Fibroblast of skin of right biceps (primary cell): ENCODE measurements at regions not wholly inside any gene's neighbourhood (a gene's known extent, or its start where the extent isn't known, plus 50 kb on each side); places are given as distances from the start of the nearest gene placed in this dataset.

ENCODE experiments used
- DNase-seq: peaks from one replicate; pipeline ENCODE4 v3.0.0-alpha.2; 2013

DNA sequence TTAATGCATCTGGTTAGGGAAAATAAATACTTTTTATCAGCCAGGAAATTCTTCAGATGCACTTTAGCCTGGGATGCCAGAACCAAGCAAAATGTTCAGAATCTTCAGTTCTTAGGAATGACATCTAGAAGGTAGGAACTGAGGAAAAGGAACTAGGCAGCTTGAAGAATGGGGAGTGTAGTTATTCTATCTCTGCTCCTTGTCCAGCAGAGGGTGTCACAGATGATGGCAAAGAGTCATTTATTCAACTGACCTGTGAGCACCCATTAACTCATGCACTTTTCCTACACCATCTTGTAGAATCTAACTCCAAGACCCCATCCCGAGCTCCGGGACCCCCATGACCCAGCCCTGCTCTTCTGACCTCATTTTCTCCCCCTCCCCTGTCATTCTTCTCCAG is 122.1 kb upstream of the ISX start:
- DNase-seq, result no peak

DNA sequence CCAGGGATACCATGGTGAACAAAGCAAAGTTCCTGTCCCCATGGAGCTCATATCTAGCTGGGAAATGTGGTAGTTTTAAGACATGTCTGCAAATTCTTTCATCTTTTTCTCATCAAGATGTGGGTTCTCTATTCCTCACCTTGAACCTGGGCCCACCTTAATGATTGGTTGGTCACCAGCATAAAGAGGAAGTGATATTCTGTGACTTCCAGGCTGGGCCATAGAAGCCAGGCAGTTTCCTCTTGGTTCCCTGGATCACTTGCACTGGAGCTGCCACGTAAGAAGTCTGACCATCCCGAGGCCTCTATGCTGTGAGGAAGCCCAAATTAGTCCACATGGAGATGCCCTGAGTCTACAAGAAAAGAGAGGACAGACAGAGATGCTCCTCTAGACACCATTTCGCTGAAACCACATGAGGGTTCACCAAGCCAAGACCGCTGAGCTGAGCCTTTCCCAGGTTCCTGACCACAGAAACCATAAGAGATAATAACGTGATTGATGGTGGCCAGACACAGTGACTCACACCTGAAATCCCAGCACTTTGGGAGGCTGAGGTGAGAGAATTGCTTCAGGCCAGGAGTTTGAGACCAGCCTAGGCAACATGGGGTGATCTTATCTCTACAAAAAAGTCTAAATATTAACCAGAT is 119.5 kb upstream of the ISX start:
- DNase-seq, result peak; percentile 35

DNA sequence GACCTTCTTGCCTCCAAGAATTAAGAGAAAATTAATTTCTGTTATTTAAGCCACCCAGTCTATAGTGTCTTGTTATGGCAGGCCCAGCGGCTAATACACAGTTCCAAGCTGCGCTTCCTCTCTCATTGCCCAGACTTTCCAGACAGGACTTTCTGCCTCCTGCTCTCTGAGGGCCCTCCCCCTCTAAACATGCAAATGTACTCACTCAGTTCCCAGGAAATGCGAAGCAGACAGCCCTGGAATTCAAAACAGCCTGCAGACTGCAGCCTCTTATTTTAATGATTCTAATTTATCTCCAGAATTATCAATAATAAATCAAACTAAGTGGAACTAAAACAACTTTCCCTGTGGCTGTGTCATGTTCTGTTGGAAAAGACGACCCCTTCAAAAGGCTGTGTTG is 115.5 kb upstream of the ISX start:
- DNase-seq, result peak; percentile 52

DNA sequence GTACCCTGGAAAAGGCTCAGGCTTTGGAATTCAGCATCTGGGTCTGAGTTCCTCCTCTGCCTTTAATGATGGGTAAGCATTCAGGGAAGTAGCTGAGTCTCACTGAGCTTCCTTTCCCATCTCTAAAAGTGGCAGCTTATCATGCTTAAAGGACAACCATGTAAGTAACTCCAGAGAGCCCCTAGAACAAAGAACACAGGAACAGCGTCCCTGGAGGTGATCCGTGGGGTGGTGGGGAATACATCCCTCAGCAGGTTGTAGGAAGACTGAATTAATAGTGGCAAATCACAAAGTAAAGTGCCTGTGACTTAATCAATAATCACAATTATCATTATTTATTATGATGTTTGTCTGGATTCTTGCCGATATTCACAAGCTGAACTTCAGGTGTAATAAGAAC is 114.7 kb upstream of the ISX start:
- no peak for DNase-seq

DNA sequence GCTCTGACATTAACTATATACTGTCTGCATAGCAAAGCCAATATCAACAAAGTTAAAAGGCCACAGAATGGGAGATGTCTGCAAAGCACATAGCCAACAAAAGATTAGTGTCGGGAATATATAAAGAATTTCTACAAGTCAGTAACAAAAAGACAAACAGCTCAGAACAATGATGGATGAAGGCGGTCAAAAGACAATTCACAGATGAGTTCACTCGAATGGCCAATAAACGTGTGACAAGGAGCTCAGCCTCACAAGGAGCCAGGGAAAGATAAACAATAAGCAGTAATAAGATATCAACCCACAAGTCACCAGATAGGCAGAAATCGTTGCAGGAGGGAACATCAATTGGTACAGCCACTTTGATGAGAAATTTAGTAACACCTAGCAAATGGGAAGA is 106.0 kb upstream of the ISX start:
- no peak for DNase-seq

DNA sequence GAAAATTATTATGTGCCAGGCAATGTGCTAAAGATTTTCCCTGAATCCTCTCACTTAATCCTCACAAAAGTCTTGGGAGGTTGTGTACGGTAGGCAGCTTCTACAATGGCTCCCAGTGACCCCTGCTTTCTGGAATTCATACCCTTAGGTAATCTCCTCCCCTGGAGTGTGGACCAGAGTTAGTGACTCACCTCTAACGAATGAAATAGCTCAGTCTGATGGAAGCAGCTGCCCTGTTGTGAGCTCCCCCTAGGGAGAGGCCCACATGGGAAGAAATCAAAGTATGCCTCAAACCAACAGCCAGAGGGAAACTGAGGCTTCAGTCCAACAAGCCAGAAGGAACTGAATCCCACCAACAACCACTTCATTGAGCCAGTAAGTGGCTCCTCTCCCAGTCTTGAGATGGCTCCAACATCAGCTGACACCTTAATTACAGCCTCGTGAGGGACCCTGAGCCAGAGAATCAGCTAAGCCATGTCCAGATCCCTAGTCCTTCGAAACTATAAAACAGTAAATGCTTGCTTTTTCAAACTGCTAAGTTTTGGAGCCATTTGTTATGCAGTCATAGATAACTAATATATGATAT is 98.9 kb upstream of the ISX start:
- DNase-seq, result peak; percentile 81

DNA sequence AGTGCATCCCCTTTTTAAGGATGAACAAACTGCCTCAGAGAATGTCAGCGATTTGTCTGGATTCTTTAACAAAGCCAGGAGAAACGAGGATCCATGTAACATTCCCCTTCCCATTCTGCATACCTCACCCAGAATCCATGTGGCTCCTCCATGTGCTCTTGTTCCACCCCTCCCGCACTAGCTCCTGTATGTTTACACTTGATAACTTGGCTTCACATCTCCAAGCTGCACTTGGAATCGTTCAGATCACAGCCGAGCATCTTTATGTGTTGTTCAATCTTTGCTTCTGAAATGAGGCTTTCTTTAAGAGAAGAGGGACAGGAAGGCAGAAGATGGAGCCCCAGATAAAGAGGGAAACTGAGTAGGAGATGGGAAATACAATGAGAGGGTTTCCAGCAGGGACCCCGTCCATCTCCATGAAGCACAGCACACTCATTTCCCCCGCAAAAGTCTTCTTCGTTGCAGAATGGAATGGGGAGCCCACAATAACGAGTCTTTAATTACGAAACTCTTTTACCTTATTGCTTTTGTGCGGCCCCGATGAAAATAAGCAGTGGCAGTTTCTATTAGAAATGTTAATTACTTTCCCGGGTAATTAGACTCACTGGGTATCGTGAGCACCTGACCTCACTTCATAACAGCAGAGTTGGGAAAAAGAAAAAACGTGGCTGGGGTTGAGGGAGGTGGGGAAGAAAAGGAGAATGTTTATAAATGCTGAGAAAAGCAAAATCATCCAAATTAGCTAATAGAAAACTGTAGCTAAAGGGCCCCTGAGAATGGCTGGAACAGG is 96.8 kb upstream of the ISX start:
- no peak for DNase-seq

DNA sequence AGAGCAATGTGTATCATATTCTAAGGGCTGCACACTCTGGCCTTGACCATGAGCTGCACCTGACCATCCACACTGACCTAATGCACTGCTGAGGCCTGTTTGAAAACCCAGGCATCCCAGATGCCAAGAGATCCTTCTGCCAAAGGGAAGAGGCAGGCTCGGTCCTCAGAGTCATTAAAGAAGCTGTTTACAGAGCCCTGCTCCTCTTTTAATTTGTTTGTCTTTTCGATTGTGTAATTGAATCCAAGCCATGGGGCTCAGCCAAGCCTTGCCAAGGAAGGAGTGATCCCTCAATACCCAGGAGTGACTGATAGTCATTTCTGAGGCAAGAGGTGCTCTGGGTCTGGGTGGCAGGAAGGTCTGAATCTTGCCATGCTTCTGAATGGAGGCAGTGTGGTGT is 94.5 kb upstream of the ISX start:
- DNase-seq, result no peak

DNA sequence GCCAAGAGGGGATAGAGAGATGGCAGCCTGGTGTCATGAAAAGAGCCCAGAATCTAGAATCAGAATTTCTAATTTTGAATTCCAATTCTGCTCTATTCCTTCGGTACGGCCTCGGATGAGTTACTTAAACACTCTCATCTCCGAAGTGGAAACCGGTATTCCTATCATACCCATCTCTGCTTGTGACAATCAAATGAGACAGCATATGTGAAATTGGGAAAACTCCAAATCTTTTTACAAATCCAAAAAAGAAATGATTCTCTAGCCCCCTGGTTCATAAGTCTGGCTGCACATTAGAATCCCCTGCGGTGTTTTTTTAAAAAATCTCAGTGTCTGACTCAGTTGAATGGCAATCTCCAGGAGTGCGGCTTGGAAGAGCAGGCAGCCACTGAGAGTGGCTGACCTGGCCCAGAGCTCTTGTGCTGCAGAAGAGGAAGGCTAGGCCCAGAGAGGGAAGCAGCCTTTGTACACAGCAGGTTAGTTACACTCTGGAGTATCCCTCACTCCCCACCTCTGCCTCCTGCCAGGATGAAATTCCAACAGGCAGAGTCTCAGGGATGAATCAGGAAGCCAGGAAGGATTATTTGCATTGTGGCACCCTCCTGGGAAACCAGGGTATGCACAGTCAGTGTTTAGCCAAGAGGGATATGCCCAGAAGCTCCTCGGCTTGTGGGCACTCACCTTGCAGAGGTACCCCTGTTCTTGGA is 93.6 kb upstream of the ISX start:
- DNase-seq, result peak; percentile 47

DNA sequence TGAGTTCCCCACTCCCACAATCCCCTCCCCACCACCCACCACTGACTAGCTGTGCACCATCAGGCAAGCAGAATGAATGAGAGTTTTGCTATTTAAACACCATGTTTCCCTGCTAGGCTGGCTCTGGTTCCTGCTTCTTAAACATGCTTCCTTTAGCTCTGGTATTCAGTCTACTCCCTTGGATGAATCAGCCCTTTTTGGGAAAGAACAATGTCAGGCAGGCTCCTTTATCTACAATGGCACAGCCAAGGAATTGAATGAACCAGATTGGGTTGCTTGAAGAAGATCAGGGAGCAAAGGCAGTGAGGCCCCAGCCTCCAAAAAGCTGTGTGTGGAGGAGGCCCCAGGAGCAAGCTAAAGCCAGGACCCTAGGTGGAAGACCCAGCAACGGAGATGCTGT is 92.9 kb upstream of the ISX start:
- peak; percentile 22 for DNase-seq

DNA sequence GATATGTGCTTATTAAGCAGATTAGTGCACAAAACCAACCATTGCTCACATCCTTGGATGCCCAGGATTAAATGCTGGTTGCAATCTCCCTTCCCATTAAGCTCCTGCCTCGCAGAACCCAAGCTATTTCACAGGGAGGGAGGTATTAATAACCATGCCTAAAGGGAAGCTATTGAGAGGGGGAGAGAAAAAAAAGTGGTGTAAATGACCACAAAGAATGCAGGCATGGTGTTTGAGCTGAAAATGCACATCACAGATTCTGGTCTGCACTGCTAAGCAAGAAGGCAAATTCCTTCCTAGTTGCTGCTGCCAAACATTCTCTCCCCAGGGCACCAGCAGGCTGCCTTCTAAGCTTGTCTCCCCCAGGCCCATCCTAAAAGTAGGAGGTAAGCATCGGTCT is 92.0 kb upstream of the ISX start:
- DNase-seq, result peak; percentile 81

DNA sequence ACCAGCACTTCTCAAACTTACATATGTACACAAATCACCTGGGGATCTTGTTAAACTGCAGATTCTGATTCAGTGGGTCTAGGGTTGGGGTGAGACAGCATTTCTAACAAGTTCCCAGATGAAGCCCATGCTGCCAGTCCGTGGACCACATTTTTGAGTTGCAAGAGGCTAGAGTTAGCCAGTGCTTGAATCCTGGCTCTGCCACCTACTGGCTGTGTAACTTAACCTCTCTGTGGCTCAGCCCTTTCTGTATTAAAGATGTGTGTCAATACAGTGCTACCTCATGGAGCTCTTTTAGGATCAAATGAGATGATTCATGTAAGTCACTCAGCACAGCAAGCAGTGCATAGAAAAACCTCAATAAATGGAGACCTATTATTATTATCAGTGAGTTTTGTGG is 90.2 kb upstream of the ISX start:
- DNase-seq, result peak; percentile 38

DNA sequence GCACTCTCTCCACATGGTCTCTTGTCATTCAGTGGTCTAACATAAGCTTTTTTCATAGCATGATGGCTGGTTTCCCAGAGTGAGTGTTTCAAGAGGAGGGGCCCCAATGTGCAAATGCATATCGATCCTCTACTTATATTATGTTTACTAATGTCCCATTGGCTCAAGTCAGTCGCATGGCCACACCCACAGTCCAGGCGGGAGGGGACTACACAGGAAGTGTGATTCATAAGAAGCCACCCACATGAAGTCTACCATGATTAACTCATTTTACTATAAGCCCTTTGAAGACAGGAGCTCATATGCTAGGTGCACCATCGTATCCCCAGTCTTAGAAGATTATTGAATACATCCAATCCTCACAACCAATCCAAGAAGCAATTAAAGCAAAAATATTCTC is 89.5 kb upstream of the ISX start:
- DNase-seq, result no peak

DNA sequence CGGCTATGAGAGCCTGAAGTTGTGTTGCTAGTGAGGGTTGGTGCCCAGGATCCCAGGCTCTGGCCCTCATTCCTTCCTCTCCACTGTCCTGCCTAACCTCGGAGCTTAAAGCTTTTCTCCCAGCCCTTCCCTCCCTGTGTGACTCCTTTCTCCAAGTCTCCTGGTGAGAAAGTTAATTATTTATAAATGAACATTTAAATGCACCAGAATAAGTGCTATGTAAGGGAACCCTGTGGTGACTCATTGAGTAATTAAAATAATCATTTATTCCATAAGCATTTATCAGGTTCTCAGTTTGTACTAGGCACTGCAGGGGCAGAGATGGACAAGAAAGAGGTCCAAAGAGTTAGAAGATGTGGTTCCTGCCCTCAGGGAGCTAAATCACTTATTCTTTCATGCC is 89.1 kb upstream of the ISX start:
- no peak for DNase-seq

DNA sequence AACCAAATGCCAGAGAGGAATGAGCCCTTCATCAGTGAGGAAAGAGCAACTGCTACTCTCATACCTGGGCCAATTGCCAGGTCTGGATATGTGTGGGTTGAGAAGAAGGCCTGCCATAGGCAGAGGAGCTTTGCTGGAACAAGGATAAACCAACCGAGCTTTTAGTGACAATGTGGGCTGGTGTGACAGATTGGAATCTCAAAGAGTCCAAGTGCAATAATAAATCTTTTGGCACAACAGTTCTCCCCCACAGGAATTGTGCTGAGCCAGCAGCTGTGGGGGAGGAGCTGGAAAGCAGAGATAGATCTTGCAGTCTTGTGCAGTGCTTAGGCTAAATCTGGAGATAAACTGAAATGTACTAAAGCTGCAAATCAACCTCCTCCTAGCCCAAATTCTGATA is 79.4 kb upstream of the ISX start:
- DNase-seq, result peak; percentile 67

DNA sequence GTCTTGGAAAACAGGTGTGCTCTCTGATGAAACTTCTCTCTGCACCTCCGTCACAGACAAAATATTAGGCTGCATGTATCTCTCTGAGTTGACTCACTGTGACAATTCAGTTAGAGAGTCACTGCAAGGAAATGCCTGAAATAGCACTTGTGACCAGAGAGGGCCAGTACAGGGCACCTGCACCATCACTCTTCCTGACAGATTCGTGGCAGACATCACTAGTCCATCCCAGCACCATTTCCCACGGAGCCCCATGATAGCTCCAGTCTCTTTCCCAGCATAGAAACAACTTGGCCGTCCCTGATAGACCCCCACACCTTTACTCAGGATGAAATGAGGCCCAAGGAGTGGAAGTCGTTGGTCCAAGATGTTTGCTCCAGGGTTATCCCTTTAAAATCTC is 73.3 kb upstream of the ISX start:
- DNase-seq, result no peak

DNA sequence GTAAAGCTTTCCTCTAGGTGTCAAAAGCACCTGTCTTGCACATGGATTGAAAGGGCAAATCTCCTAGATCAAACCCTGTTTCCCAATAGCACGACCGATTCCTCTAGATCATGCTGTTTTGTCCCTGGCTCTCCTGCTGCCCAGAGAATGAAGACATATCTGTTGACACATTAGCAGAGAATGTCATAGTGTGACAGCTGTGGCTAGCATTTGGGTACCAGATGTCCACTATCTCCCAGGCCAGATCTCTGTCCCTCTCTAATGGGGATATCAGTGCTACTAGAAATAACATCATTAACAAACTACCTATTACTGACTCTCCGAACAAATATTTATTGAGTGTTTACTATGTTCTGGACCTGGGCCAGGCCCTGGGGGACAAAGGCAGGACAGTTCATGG is 72.4 kb upstream of the ISX start:
- DNase-seq, result no peak

DNA sequence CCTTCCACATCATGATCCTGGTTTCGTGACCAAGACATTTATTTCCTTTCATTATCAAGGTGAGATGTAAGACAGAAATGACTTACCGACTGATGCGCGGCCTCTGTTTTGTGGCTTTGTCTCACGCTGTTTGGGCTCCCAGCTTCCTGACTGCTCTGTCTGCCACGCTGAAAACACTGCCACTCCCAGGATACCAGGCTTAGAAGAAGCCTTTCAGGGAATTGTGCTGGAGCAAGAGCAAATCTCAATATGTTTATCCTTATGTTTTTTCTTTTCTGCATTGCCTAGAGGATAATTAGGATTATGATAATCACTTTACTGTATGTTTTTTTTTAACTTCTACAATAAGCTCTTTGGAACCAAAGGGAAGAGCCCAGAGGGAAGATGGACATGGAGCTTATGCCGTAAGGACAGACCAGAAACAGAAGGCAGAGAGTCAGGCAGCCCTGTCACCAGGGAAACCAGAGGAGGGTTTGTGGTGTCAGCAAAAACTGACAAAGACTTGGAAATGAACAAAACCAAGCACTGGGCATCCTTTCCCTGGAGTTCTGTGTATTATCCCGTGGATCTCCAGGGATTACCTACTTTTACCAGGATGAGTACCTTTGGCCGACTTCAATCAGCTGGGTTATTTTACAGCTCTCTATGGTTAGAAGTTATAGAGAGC is 68.2 kb upstream of the ISX start:
- no peak for DNase-seq

DNA sequence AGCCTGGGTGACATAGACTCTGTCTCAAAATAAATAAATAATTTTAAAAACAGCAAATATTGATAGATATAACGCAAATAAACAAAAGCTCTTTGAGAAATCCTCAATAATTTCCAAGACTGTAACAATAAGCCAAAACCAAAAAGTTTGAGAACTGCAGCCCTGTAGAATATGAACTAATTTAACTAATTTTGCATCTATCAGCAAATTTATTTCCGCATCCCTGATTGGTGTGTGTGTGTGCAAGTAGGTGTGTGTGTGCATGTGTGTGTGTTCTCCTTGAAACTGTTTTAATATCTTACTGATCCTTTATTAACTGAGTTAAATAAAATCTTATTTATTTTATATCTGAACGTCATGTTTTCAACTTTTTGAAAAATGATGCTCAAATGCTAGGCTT is 67.0 kb upstream of the ISX start:
- no peak for DNase-seq

DNA sequence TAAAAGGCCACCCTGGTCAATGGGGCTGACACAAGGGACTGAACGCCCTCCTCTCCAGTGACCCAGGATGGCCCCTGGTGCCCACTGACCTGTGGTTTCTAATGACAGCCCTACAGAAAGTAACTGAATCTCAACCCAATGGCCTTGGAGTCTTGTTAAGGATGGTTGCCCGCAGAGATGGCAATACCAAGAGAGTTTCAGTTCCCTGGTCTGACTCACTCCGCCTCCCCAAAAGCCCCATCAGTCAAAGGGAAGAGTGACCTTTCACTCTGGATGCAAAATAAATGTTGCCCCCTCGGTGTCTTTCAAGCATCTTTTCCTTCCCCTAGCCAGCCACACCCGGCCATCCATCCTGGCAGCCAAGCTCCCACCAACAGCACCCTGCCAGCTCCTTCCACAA is 57.7 kb upstream of the ISX start:
- DNase-seq, result no peak

DNA sequence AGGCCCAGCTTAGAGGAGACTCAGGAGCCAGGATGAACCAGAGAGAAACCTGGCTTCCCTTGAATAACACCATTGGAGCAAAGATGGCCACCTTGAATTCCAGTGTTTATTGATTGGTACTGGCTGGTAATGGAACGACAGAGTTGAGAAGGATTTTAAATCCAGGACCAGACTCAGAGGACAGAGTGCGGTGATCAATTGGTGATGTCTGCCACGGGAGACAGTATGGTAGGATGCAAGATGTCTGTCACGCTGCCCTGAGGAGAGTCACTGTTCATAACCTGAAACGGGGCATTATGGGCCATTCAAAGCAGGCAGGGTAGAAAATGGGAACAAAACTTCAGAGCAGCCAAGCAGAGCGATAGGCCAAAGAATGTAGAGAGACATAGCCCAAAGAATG is 55.4 kb upstream of the ISX start:
- DNase-seq, result no peak

DNA sequence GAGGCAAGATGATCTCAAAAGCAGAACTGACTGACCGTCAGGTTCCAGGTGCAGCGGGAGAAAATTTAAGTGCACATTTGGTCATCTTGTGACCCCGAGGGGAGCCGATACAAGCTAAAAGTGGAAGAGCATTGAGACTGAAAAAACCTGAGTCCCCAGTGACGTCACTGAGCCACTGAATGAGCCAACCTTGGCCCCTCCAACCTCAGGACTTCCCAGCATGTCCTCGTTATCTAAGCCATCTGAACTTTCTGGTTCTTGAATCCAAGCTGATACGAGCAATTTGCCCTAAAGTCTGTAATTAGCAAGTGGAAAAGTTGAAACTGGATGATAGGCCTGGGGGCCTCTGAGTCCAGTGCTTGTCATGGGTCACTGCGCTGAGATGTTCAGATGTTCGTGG is 51.1 kb upstream of the ISX start:
- no peak for DNase-seq
